GM23248 (cell line): ENCODE measurements at regions not wholly inside any gene's neighbourhood (a gene's known extent, or its start where the extent isn't known, plus 50 kb on each side); places are given as distances from the start of the nearest gene placed in this dataset.
A peak's percentile ranks its signal among the peaks of the same experiment; 100 is the strongest.
"Not testable (repeated sequence)": the region's sequence is repeated elsewhere in the genome, so short reads cannot be mapped to it uniquely, and the experiment has no call there.

Experiments used
- DNase-seq: peaks from one replicate; pipeline ENCODE4 v3.0.0-alpha.2; 2015
- H2AFZ ChIP-seq: fragments of 200-600 bp; sonication (generic); 2 replicates; pipeline ENCODE4 v1.6.1; 2016; ENCODE audit warnings: antibody characterized with exemption
- H3F3A ChIP-seq: fragments of 200-600 bp; sonication (generic); 2 replicates; pipeline ENCODE4 v1.6.1; 2016; ENCODE audit warnings: mild to moderate bottlenecking, antibody characterized with exemption, mixed run types; ENCODE audit not compliant: insufficient read depth
- H3K27ac ChIP-seq: fragments of 200-600 bp; sonication (generic); 2 replicates; pipeline ENCODE4 v1.5.1; 2016; ENCODE audit warnings: mild to moderate bottlenecking
- H3K27me3 ChIP-seq: fragments of 200-600 bp; sonication (generic); replicated peaks from 2 replicates; pipeline ENCODE4 v1.6.1; 2016; ENCODE audit warnings: mild to moderate bottlenecking; ENCODE audit not compliant: insufficient read depth
- H3K36me3 ChIP-seq: fragments of 200-600 bp; sonication (generic); 2 replicates; pipeline ENCODE4 v1.6.1; 2016; ENCODE audit warnings: low read depth, mild to moderate bottlenecking
- H3K4me1 ChIP-seq: fragments of 200-600 bp; sonication (generic); 2 replicates; pipeline ENCODE4 v1.6.1; 2016; ENCODE audit warnings: mild to moderate bottlenecking; ENCODE audit not compliant: insufficient read depth
- H3K4me2 ChIP-seq: fragments of 200-600 bp; sonication (generic); one replicate; pipeline ENCODE4 v1.6.1; 2016; ENCODE audit warnings: mild to moderate bottlenecking; ENCODE audit not compliant: unreplicated experiment
- H3K4me3 ChIP-seq: fragments of 200-600 bp; sonication (generic); 2 replicates; pipeline ENCODE4 v1.5.1; 2016; ENCODE audit warnings: mild to moderate bottlenecking
- H3K79me2 ChIP-seq: fragments of 200-600 bp; sonication (generic); 2 replicates; pipeline ENCODE4 v1.6.1; 2016; ENCODE audit warnings: mild to moderate bottlenecking; ENCODE audit not compliant: insufficient read depth
- H3K9ac ChIP-seq: fragments of 200-600 bp; sonication (generic); 2 replicates; pipeline ENCODE4 v1.6.1; 2016; ENCODE audit warnings: mild to moderate bottlenecking
- H3K9me2 ChIP-seq: fragments of 200-600 bp; sonication (generic); 2 replicates; pipeline ENCODE4 v1.6.1; 2016; ENCODE audit warnings: mixed run types, mild to moderate bottlenecking, moderate library complexity; ENCODE audit not compliant: insufficient read depth
- H3K9me3 ChIP-seq: fragments of 200-600 bp; sonication (generic); one replicate; pipeline ENCODE4 v1.6.1; 2017; ENCODE audit warnings: low read depth
- H4K20me1 ChIP-seq: fragments of 200-600 bp; sonication (generic); 2 replicates; pipeline ENCODE4 v1.6.0; 2016; ENCODE audit not compliant: insufficient read depth
- EZH2 ChIP-seq: fragments of 200-600 bp; sonication (generic); IDR thresholded peaks from 2 replicates; pipeline ENCODE4 v1.6.1; 2018; ENCODE audit warnings: antibody characterized with exemption, mild to moderate bottlenecking; ENCODE audit not compliant: insufficient read depth, poor library complexity, severe bottlenecking
- EZH2phosphoT487 ChIP-seq: fragments of 200-600 bp; sonication (generic); IDR thresholded peaks from 2 replicates; pipeline ENCODE4 v1.6.1; 2018; ENCODE audit warnings: antibody characterized with exemption, moderate library complexity, mild to moderate bottlenecking, low read depth; ENCODE audit not compliant: insufficient read depth
- WGBS, 2 experiments: methylation state at CpG; one replicate each; pipeline ENCODE4 v1.1.6; 2015 to 2017; ENCODE audit warnings: low lambda C conversion rate in 2 of 2, low coverage in 1 of 2; ENCODE audit errors: missing lambda C conversion rate in 2 of 2; 5-methylcytosine and 5-hydroxymethylcytosine counted together
- in situ Hi-C: fragments of 300-500 bp; cut with MboI; formaldehyde crosslinking; loops from 2 replicates; pipeline ENCODE4 v1.15.0; 2020

GRCh38 chr5:126122942-126123341 lies 300.3 kb upstream of the GRAMD2B start:
- WGBS, 2 experiments = 86 to 96% methylated on average over 4 of the region's 4 CpGs
- Histone ChIP-seq H3K4me3 (no peak overlapping the region), H3K27me3 (no peaks in the 10 kb centered on the region), H3K4me2 (no peak overlapping the region), H3K36me3 (no peaks in the 10 kb centered on the region), H3K79me2 (no peaks in the 10 kb centered on the region), H3K9me3 (no peaks in the 10 kb centered on the region), H3K27ac (no peak overlapping the region), H3K4me1 (peaks cover 17% of the 10 kb centered on the region), H4K20me1 (no peaks in the 10 kb centered on the region), H2AFZ (no peak overlapping the region), H3F3A (no peaks in the 10 kb centered on the region), H3K9ac (no peak overlapping the region), H3K9me2 (no peaks in the 10 kb centered on the region)
- no peak for DNase-seq
- no peak for TF ChIP-seq EZH2
- TF ChIP-seq EZH2phosphoT487 = no peak
- in situ Hi-C loops = no loop called here

GRCh38 chr5:126124706-126125345 lies 298.4 kb upstream of the GRAMD2B start:
- no peak overlapping the region for H2AFZ ChIP-seq
- H3K27ac ChIP-seq = no peak overlapping the region
- in situ Hi-C loops = no loop called here
- peaks cover 17% of the 10 kb centered on the region for H3K4me1 ChIP-seq
- H3K4me2 ChIP-seq = peak overlapping the region; percentile 58
- no peak for TF ChIP-seq EZH2
- H3K9ac ChIP-seq = no peak overlapping the region
- no peaks in the 10 kb centered on the region for H3F3A ChIP-seq
- H3K4me3 ChIP-seq = 0 out of 2 replicates have a peak overlapping the region, but pooled peaks have one; percentile 2
- H4K20me1 ChIP-seq = no peaks in the 10 kb centered on the region
- no peaks in the 10 kb centered on the region for H3K79me2 ChIP-seq
- H3K36me3 ChIP-seq = no peaks in the 10 kb centered on the region
- H3K27me3 ChIP-seq = no peaks in the 10 kb centered on the region
- 37 to 42% methylated on average over 4 of the region's 4 CpGs for WGBS, 2 experiments
- H3K9me2 ChIP-seq = no peaks in the 10 kb centered on the region
- H3K9me3 ChIP-seq = no peaks in the 10 kb centered on the region
- DNase-seq = peak; percentile 83

GRCh38 chr5:126125407-126125806 lies 297.8 kb upstream of the GRAMD2B start:
- H3K27ac ChIP-seq = no peak overlapping the region
- TF ChIP-seq EZH2 (no peak), EZH2phosphoT487 (no peak)
- H2AFZ ChIP-seq = no peak overlapping the region
- no peak overlapping the region for H3K9ac ChIP-seq
- no peaks in the 10 kb centered on the region for H3K79me2 ChIP-seq
- H3K36me3 ChIP-seq = no peaks in the 10 kb centered on the region
- no peaks in the 10 kb centered on the region for H3F3A ChIP-seq
- in situ Hi-C loops = no loop called here
- H3K9me3 ChIP-seq = no peaks in the 10 kb centered on the region
- H3K4me3 ChIP-seq = no peak overlapping the region
- H3K4me1 ChIP-seq = peaks cover 17% of the 10 kb centered on the region
- H4K20me1 ChIP-seq = no peaks in the 10 kb centered on the region
- DNase-seq = no peak
- no peaks in the 10 kb centered on the region for H3K27me3 ChIP-seq
- H3K4me2 ChIP-seq = peak overlapping the region; percentile 58
- H3K9me2 ChIP-seq = 0 out of 2 replicates have a peak, but pooled peaks cover 3% of the 10 kb centered on the region
- 97 to 98% methylated on average over 2 of the region's 2 CpGs for WGBS, 2 experiments

- H3K4me3 ChIP-seq = no peak overlapping the region
- H3K4me2 ChIP-seq = no peak overlapping the region
- TF ChIP-seq EZH2 (no peak), EZH2phosphoT487 (no peak)
- no peaks in the 10 kb centered on the region for H3K27me3 ChIP-seq
- H4K20me1 ChIP-seq = no peaks in the 10 kb centered on the region
- H3K9ac ChIP-seq = no peak overlapping the region
- 96 to 98% methylated on average over 4 of the region's 4 CpGs for WGBS, 2 experiments
- H3K27ac ChIP-seq = no peak overlapping the region
- in situ Hi-C loops = no loop called here
- no peaks in the 10 kb centered on the region for H3K79me2 ChIP-seq
- peaks cover 17% of the 10 kb centered on the region for H3K4me1 ChIP-seq
- H2AFZ ChIP-seq = no peak overlapping the region
- DNase-seq = no peak
- no peaks in the 10 kb centered on the region for H3K9me3 ChIP-seq
- H3F3A ChIP-seq = no peaks in the 10 kb centered on the region
- H3K36me3 ChIP-seq = no peaks in the 10 kb centered on the region
- H3K9me2 ChIP-seq = 0 out of 2 replicates have a peak, but pooled peaks cover 4% of the 10 kb centered on the region
Observed at GRCh38 chr5:126126574-126126973, 296.6 kb upstream of the GRAMD2B start.

- H3K9me2 ChIP-seq, H3K4me2 ChIP-seq, H3K9ac ChIP-seq, H3K27me3 ChIP-seq, H4K20me1 ChIP-seq, H3K4me3 ChIP-seq, H3K79me2 ChIP-seq, H3K27ac ChIP-seq, H3K36me3 ChIP-seq, H3F3A ChIP-seq, H3K9me3 ChIP-seq, DNase-seq, H2AFZ ChIP-seq, in situ Hi-C loops: not testable (repeated sequence)
- 83 to 87% methylated on average over 2 of the region's 2 CpGs for WGBS, 2 experiments
- H3K4me1 ChIP-seq = peaks cover 17% of the 10 kb centered on the region
Observed at GRCh38 chr5:126127371-126127770, 295.8 kb upstream of the GRAMD2B start.
